ENCODE measurements at regions not wholly inside any gene's neighbourhood (a gene's known extent, or its start where the extent isn't known, plus 50 kb on each side); places are given as distances from the start of the nearest gene placed in this dataset.

- TF ChIP-seq ZBTB7A (IDR thresholded peaks at IDR 0.05; ENCODE audit: low read depth) (no peak), YY1 (IDR thresholded peaks at IDR 0.05; ENCODE audit: low read depth) (no peak), RAD21 (IDR thresholded peaks at IDR 0.05; ENCODE audit: low read depth) (no peak), EP300 (IDR thresholded peaks at IDR 0.05; ENCODE audit: borderline replicate concordance) (no peak), CEBPB (IDR thresholded peaks at IDR 0.05) (no peak), TAF1 (IDR thresholded peaks at IDR 0.05; ENCODE audit: low read depth) (no peak), USF1 (IDR thresholded peaks at IDR 0.05) (no peak), CREB1 (IDR thresholded peaks at IDR 0.05; ENCODE audit: low read depth) (no peak)
These were observed 132.5 kb upstream of the C1orf174 start for GRCh38 chr1:4032571-4032970.

All from Ishikawa (cell line).